GM12878 (cell line): ENCODE measurements at regions not wholly inside any gene's neighbourhood (a gene's known extent, or its start where the extent isn't known, plus 50 kb on each side); places are given as distances from the start of the nearest gene placed in this dataset.

Source experiments
- CBFB ChIP-seq: IDR thresholded peaks from 2 replicates; pipeline ENCODE4 v1.6.1; 2016; ENCODE audit warnings: antibody characterized with exemption, low read depth
- CEBPZ ChIP-seq: fragments of 150-350 bp; IDR thresholded peaks from 2 replicates; pipeline ENCODE4 v1.6.1; 2016; ENCODE audit warnings: low read depth, low read length
- CREB1 ChIP-seq: IDR thresholded peaks from 2 replicates; pipeline ENCODE4 v1.6.1; 2012; ENCODE audit warnings: low read depth, mild to moderate bottlenecking, inconsistent platforms
- EGR1 ChIP-seq, 2 experiments: IDR thresholded peaks; 1 replicate in 1 of 2; 2 replicates in 1 of 2; pipeline ENCODE4 v1.6.1; 2011 to 2012; ENCODE audit warnings: low read depth in 2 of 2, low read length in 2 of 2, borderline replicate concordance in 1 of 2, mild to moderate bottlenecking in 1 of 2, moderate library complexity in 1 of 2
- HDGF ChIP-seq: fragments of 450-650 bp; IDR thresholded peaks from 2 replicates; pipeline ENCODE4 v1.6.1; 2016; ENCODE audit warnings: antibody characterized with exemption
- IKZF2 ChIP-seq, 2 experiments: fragments of 450-650 bp; IDR thresholded peaks; 2 replicates each; pipeline ENCODE4 v1.6.1; 2017; ENCODE audit warnings: mild to moderate bottlenecking in 2 of 2, moderate library complexity in 2 of 2
- KAT2A ChIP-seq: conservative IDR thresholded peaks from 2 replicates; pipeline ENCODE4 v1.6.1; 2011; ENCODE audit warnings: low read depth, low read length; ENCODE audit not compliant: control insufficient read depth
- LARP7 ChIP-seq: fragments of 450-650 bp; IDR thresholded peaks from 2 replicates; pipeline ENCODE4 v1.6.1; 2017; ENCODE audit warnings: mild to moderate bottlenecking
- MEF2B ChIP-seq: fragments of 450-650 bp; IDR thresholded peaks from 2 replicates; pipeline ENCODE4 v1.6.1; 2018; ENCODE audit warnings: mild to moderate bottlenecking, moderate library complexity; ENCODE audit not compliant: partially characterized antibody, poor library complexity, severe bottlenecking
- MYB ChIP-seq: fragments of 150-350 bp; IDR thresholded peaks from 2 replicates; pipeline ENCODE4 v1.6.1; 2014; ENCODE audit warnings: mild to moderate bottlenecking, low read depth, low read length, borderline replicate concordance
- NFYA ChIP-seq: IDR thresholded peaks from 2 replicates; pipeline ENCODE4 v1.6.1; 2011; ENCODE audit warnings: low read depth, mild to moderate bottlenecking, low read length, improper control_type of control experiment, borderline replicate concordance
- NR2F1 ChIP-seq: fragments of 450-650 bp; conservative IDR thresholded peaks from 2 replicates; pipeline ENCODE4 v1.6.1; 2017; ENCODE audit warnings: mild to moderate bottlenecking
- RAD21 ChIP-seq: IDR thresholded peaks from 2 replicates; pipeline ENCODE4 v1.6.1; 2011; ENCODE audit warnings: mild to moderate bottlenecking, low read depth, low read length, moderate library complexity; ENCODE audit not compliant: insufficient read depth
- RFX5 ChIP-seq: IDR thresholded peaks from 2 replicates; pipeline ENCODE4 v1.6.1; 2011; ENCODE audit warnings: low read depth, low read length, improper control_type of control experiment
- ZNF384 ChIP-seq: IDR thresholded peaks from 2 replicates; pipeline ENCODE4 v1.6.1; 2012; ENCODE audit warnings: low read depth, mild to moderate bottlenecking, low read length, improper control_type of control experiment, borderline replicate concordance
- ZNF622 ChIP-seq: fragments of 450-650 bp; IDR thresholded peaks from 2 replicates; pipeline ENCODE4 v1.6.1; 2017; ENCODE audit warnings: mild to moderate bottlenecking, inconsistent platforms
- TF ChIP-seq, protein P1 (sequence below): fragments of 450-650 bp; IDR thresholded peaks from 2 replicates; pipeline ENCODE4 v1.6.1; 2017; ENCODE audit warnings: mild to moderate bottlenecking, moderate library complexity
- TF ChIP-seq, protein P2 (sequence below): IDR thresholded peaks from 2 replicates; pipeline ENCODE4 v1.6.1; 2012; ENCODE audit warnings: low read length, inconsistent platforms
- TF ChIP-seq, protein P3 (sequence below): fragments of 150-350 bp; IDR thresholded peaks from 2 replicates; pipeline ENCODE4 v1.6.1; 2014; ENCODE audit warnings: mild to moderate bottlenecking, low read depth, low read length

DNA sequence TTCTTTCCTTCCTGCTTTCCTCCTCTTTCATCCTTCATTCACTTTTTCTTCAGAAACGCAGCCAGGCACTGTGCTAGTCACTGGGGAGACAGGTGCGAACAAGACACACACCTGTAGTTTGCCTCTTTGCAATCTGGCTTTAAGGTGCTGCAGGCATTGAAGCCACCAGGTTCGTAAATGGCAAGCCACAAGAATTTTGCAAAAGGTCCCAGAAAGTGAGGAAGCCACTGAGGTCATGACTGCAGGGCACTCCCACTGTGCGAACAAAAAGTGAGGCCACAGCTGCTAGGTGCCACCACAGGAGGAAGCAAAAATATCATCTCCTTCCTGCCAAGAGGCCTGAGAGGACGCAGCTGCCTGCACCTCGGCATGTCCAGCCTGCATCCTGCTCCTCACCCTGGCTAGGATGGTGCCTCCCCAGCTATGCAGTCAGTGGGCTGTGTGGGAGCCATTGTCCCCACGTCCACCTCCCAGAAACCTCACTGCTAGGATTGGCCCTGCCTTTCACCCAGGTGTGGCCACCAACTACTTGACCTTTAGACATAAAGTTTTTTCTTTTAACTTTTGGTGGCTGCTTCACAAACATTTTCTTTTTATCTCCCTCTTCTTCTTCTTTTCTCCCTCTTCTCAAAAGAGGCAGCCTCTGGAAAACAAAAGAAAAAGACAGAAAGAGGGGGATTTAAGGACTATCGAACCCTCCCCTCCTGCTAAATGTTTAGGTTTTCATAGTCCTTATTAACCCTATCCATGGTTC lies 230.8 kb downstream of the BCAS1 start (continued):
- TF ChIP-seq, protein P1, sequence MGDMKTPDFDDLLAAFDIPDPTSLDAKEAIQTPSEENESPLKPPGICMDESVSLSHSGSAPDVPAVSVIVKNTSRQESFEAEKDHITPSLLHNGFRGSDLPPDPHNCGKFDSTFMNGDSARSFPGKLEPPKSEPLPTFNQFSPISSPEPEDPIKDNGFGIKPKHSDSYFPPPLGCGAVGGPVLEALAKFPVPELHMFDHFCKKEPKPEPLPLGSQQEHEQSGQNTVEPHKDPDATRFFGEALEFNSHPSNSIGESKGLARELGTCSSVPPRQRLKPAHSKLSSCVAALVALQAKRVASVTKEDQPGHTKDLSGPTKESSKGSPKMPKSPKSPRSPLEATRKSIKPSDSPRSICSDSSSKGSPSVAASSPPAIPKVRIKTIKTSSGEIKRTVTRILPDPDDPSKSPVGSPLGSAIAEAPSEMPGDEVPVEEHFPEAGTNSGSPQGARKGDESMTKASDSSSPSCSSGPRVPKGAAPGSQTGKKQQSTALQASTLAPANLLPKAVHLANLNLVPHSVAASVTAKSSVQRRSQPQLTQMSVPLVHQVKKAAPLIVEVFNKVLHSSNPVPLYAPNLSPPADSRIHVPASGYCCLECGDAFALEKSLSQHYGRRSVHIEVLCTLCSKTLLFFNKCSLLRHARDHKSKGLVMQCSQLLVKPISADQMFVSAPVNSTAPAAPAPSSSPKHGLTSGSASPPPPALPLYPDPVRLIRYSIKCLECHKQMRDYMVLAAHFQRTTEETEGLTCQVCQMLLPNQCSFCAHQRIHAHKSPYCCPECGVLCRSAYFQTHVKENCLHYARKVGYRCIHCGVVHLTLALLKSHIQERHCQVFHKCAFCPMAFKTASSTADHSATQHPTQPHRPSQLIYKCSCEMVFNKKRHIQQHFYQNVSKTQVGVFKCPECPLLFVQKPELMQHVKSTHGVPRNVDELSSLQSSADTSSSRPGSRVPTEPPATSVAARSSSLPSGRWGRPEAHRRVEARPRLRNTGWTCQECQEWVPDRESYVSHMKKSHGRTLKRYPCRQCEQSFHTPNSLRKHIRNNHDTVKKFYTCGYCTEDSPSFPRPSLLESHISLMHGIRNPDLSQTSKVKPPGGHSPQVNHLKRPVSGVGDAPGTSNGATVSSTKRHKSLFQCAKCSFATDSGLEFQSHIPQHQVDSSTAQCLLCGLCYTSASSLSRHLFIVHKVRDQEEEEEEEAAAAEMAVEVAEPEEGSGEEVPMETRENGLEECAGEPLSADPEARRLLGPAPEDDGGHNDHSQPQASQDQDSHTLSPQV: no peak
- no peak for TF ChIP-seq ZNF384
- no peak for TF ChIP-seq HDGF
- no peak for TF ChIP-seq CEBPZ
- peak; percentile 89 for TF ChIP-seq NR2F1
- TF ChIP-seq, protein P2, sequence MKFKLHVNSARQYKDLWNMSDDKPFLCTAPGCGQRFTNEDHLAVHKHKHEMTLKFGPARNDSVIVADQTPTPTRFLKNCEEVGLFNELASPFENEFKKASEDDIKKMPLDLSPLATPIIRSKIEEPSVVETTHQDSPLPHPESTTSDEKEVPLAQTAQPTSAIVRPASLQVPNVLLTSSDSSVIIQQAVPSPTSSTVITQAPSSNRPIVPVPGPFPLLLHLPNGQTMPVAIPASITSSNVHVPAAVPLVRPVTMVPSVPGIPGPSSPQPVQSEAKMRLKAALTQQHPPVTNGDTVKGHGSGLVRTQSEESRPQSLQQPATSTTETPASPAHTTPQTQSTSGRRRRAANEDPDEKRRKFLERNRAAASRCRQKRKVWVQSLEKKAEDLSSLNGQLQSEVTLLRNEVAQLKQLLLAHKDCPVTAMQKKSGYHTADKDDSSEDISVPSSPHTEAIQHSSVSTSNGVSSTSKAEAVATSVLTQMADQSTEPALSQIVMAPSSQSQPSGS: no peak
- TF ChIP-seq RAD21: 0 out of 2 replicates have a peak, but pooled peaks have one; percentile 3
- TF ChIP-seq KAT2A: no peak
- TF ChIP-seq ZNF622: no peak
- TF ChIP-seq LARP7: peak; percentile 72
- TF ChIP-seq EGR1 (IDR thresholded peaks at IDR 0.05; ENCODE audit: borderline replicate concordance in 1 of 2, low read depth in 2 of 2, low read length in 2 of 2): 0 out of 3 replicates have a peak, but pooled peaks of 1 of the 2 experiments have one; percentile 13
- peak; percentile 86 to 87 for TF ChIP-seq IKZF2 (IDR thresholded peaks at IDR 0.05)
- no peak for TF ChIP-seq NFYA
- no peak for TF ChIP-seq CREB1
- TF ChIP-seq, protein P3, sequence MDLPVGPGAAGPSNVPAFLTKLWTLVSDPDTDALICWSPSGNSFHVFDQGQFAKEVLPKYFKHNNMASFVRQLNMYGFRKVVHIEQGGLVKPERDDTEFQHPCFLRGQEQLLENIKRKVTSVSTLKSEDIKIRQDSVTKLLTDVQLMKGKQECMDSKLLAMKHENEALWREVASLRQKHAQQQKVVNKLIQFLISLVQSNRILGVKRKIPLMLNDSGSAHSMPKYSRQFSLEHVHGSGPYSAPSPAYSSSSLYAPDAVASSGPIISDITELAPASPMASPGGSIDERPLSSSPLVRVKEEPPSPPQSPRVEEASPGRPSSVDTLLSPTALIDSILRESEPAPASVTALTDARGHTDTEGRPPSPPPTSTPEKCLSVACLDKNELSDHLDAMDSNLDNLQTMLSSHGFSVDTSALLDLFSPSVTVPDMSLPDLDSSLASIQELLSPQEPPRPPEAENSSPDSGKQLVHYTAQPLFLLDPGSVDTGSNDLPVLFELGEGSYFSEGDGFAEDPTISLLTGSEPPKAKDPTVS: no peak
- TF ChIP-seq CBFB: 0 out of 2 replicates have a peak, but pooled peaks have one; percentile 17
- TF ChIP-seq MYB: no peak
- TF ChIP-seq MEF2B: peak; percentile 37
- no peak for TF ChIP-seq RFX5
